ENCODE measurements at regions not wholly inside any gene's neighbourhood (a gene's known extent, or its start where the extent isn't known, plus 50 kb on each side); places are given as distances from the start of the nearest gene placed in this dataset.

GRCh38 chr3:154851644-154852043, 228.5 kb upstream of the MME start:
- POLR2A ChIA-PET, result no interaction called here
- no peaks in the 10 kb centered on the region for H3K4me1 Mint-ChIP-seq
- H3K27me3 Mint-ChIP-seq, result no peaks in the 10 kb centered on the region
- CTCF ChIA-PET, result no interaction called here
- DNase-seq (no peak), ATAC-seq (ENCODE audit: low read depth) (no peak)
- H3K4me3 Mint-ChIP-seq, result no peak overlapping the region
- intact Hi-C loops (cut with micrococcal nuclease), result no loop called here
- H3K27ac Mint-ChIP-seq, result no peak overlapping the region
- H3K9me3 Mint-ChIP-seq, result no peaks in the 10 kb centered on the region
- no peak for TF ChIP-seq CTCF (IDR thresholded peaks at IDR 0.05)
- H3K36me3 Mint-ChIP-seq (ENCODE audit: low read depth), result no peaks in the 10 kb centered on the region

GRCh38 chr3:154850921-154851320, 229.2 kb upstream of the MME start:
- intact Hi-C loops (cut with micrococcal nuclease), result no loop called here
- CTCF ChIA-PET, result no interaction called here
- POLR2A ChIA-PET, result no interaction called here
- Mint-ChIP-seq H3K36me3 (ENCODE audit: low read depth) (no peaks in the 10 kb centered on the region), H3K27me3 (no peaks in the 10 kb centered on the region), H3K4me1 (no peaks in the 10 kb centered on the region), H3K4me3 (no peak overlapping the region), H3K27ac (no peak overlapping the region), H3K9me3 (no peaks in the 10 kb centered on the region)
- DNase-seq (no peak), ATAC-seq (ENCODE audit: low read depth) (no peak)
- no peak for TF ChIP-seq CTCF (IDR thresholded peaks at IDR 0.05)

GRCh38 chr3:154849408-154849807, 230.7 kb upstream of the MME start:
- POLR2A ChIA-PET, result no interaction called here
- intact Hi-C loops (cut with micrococcal nuclease), result no loop called here

GRCh38 chr3:154844863-154845262, 235.3 kb upstream of the MME start:
- ATAC-seq (ENCODE audit: low read depth) (no peak), DNase-seq (no peak)
- Mint-ChIP-seq H3K27me3 (no peaks in the 10 kb centered on the region), H3K27ac (no peak overlapping the region), H3K4me1 (no peaks in the 10 kb centered on the region), H3K36me3 (ENCODE audit: low read depth) (no peaks in the 10 kb centered on the region), H3K4me3 (no peak overlapping the region), H3K9me3 (no peaks in the 10 kb centered on the region)
- POLR2A ChIA-PET, result no interaction called here
- intact Hi-C loops (cut with micrococcal nuclease), result no loop called here
- no peak for TF ChIP-seq CTCF (IDR thresholded peaks at IDR 0.05)
- CTCF ChIA-PET, result no interaction called here

More at GRCh38 chr3:154849408-154849807, 230.7 kb upstream of the MME start:
- Mint-ChIP-seq H3K4me1 (no peaks in the 10 kb centered on the region), H3K36me3 (ENCODE audit: low read depth) (no peaks in the 10 kb centered on the region), H3K9me3 (no peaks in the 10 kb centered on the region), H3K27me3 (no peaks in the 10 kb centered on the region), H3K27ac (no peak overlapping the region), H3K4me3 (no peak overlapping the region)
- no peak for DNase-seq
- ATAC-seq (ENCODE audit: low read depth), result no peak
- CTCF ChIA-PET, result no interaction called here
- TF ChIP-seq CTCF (IDR thresholded peaks at IDR 0.05), result no peak

GRCh38 chr3:154843647-154844046, 236.5 kb upstream of the MME start:
- ChIA-PET CTCF (no interaction called here), POLR2A (no interaction called here)
- Mint-ChIP-seq H3K27ac (no peak overlapping the region), H3K9me3 (no peaks in the 10 kb centered on the region), H3K36me3 (ENCODE audit: low read depth) (no peaks in the 10 kb centered on the region), H3K4me1 (no peaks in the 10 kb centered on the region), H3K27me3 (no peaks in the 10 kb centered on the region), H3K4me3 (no peak overlapping the region)
- DNase-seq, result no peak
- no peak for TF ChIP-seq CTCF (IDR thresholded peaks at IDR 0.05)
- intact Hi-C loops (cut with micrococcal nuclease), result no loop called here
- ATAC-seq (ENCODE audit: low read depth), result no peak

All from activated B cell treated with CpG ODN at 0.5 μM for 24 hours (primary cell).